NCI-H446 treated with DMSO at 0.1 percent for 48 hours (cell line): ENCODE measurements at regions not wholly inside any gene's neighbourhood (a gene's known extent, or its start where the extent isn't known, plus 50 kb on each side); places are given as distances from the start of the nearest gene placed in this dataset.

Experiments
- DNase-seq: peaks from one replicate; lab custom pipeline; 2025; lab: John Stamatoyannopoulos, UW

DNA sequence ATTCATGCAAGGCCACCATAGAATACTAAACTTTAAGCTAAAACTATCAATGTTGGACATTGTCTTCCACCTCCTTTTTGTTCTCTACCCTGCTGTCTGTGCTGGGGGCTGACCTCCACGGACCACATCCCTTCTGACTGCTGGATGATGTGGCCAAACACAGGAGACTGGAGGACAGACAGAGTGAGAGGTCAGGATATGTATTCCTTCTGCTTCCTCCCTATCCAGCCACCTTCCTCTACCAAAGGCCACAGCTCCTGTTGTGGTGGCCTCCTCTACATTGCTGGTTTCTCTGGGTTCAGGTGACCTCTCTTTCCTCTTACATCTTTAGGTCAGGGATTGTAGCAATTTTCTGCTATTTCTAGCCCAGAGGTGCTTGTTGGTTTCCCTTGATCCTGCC is 148.1 kb downstream of the ACTBL2 start:
- no peak for DNase-seq

DNA sequence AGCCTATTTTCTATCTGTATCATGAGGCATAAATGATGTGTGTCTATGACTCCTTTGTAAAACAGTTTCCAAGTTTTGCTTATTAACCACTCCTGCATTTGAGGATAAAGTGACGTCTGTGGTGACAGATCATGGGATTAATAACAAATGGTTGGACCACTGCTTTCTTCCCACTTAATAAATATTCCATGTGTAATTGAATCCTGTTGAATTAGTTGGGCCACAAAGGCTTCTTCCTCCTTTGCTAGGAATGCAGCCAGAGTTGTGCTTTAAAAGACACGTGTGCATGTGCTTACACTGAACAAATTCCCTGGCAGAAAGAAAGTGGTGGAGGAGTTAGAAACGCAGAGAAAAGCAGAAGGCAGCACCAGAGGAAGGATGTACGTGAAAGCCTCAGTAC is 150.2 kb downstream of the ACTBL2 start:
- no peak for DNase-seq

DNA sequence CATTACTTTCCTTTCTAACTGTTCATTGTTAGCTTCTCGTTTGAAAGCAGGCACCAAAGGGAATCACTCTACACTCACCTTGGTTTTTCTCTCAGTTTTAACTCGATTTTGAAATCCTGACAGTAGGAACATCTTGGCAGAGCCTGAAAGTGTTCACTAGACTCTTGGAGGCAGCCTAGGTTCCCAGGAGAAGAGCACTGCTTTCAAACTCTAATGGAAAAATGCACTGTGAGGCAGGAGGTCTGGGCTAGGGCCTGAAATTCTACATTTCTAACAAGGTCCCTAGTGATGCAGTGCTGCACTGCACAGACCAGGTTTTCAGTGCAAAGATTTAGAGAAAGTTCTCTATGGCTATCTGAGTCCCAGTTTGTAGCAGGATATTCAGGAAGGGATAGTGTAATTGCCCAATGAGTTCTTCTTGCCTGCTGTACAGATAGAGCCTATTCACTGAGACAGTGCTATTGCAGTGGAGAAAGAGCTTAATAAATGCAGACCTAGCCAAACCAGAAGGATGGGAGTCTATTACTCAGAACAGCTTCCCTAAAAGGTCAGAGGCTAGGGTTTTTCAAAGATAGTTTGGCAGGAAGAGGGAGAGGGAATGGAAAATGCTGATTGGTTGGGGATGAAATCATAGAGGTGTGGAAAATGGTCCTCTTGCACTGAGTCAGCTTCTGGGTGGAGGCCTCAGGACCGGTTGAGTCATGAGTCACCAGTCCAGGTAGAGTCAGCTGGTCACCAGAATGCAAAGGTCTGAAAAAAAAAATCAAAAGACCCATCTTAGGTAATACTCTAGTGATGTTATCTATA is 153.9 kb downstream of the GPBP1 start:
- no peak for DNase-seq

DNA sequence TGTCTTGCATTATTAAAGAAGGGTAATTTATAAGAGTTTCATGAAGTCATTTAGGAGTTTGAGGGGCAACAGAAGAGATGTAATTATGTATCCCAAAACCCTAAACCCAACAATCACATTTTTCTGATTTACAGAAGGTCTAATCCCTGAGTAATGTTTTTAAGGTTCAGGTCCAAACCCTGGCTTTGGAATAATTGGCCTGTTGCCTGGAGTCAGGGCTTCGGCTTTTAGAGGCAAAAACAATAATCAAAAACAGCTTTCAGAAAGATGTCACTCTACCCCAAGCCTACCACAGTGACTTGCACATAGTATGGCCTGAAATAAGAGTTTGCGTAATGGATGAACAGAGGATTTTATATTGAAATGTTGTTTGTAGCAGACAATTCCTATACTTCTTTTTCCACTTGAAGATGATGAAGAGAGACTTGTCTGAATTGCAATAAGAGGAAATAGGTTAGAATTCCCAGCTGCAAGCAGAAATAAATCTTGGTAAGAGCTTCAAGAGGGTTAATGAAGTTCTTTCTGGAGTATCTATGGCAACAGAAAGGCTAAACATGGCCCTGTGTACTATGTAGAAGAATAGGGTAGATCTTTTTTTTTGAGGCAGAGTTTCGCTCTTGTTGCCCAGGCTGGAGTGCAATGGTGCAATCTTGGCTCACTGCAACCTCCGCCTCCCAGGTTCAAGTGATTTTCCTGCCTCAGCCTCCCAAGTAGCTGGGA is 152.0 kb downstream of the GPBP1 start:
- DNase-seq, result no peak

DNA sequence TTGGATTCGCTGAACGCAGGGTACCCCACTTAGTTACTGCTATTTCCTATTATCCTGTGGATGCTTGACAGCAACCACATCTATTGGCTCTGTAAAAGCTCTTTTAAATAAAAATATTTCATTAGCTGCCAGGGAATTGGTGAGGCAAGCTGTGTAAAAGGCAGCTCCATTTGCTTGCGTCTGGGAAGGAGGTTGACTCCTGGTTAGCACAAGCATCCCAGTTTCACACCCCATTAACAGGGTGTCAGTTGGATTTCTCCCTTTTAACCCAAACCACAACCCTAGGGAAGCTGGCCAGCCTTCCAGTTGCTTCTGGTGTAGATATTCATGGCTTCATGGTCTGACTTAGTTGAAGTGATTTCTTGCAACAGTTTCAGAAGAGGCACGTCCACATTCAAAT is 151.0 kb downstream of the GPBP1 start:
- no peak for DNase-seq

DNA sequence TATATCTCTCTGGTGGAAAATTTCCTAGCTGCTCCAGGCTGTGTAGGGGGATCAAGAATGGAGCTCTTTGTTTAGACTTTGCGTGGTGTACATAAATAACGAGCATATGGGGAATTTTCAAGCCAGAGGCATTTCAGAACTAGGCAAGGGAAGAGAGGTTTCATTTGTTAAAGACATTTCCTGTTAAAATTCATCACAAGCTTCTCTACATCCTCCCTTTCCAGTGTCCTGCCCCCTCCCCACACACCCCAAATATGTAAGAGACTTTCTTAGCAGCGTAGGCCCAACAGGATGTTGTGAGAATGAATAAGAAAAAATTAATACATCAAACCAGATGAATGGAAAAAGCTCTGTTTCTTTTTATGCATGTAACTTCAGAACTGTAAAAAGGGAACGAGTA is 150.3 kb downstream of the GPBP1 start:
- no peak for DNase-seq

DNA sequence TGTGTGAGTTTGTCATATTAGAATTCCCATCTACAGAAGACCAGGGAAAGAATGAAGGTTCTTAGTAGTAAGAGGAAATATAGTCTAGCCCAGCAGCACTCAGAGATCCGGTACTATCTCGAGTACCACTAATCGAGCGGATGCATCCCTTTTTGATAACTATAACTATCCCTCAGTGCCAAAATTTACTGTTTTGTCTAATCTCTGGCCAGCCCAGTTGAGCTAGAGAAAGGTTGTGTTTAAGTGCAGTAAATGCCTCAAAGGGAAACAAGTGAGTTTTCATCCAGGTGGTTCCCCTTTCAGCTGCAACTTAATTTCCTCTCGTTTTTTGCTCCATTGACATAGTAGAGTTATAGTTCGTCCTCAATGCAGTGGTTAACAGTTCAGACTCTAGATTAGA is 146.7 kb downstream of the GPBP1 start:
- DNase-seq, result no peak

DNA sequence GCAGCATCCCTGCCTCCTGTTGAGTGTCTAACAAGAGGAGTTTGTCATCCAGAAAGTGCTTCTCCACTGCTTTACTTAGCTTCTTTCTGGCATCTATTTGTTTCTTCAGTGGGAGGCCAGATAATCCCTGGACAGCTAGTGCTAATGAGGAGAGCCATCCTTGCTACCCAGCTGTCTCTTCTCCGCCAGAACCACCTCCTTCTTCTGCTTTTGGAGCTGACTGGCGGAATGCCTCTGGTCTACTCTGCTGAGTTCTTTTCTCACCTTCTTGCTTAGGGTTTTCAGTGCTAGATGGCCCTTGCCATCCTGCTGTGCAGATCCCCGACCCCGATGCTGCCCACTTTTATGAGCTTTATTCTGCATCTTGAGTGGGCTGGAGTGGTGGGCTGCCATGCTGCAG is 145.8 kb downstream of the GPBP1 start:
- no peak for DNase-seq

DNA sequence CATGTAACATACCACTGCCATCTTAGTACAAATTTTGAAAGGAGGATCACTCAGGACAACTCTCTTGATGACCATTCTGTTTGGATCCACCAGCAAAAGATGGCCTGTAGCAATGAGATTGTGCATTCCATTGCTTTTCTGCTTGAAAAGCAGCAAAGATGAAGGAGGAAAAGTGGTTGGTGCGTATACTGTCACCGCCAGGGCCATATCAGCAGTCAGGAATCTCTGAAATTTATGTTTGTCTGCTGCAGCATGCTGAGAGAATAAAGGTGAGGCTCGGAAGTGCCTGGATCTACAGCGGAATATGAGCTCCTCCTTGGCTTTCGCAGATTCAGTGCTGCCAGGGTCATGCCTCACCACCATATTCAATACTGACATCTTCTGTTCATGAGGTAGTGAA is 144.4 kb downstream of the GPBP1 start:
- no peak for DNase-seq

DNA sequence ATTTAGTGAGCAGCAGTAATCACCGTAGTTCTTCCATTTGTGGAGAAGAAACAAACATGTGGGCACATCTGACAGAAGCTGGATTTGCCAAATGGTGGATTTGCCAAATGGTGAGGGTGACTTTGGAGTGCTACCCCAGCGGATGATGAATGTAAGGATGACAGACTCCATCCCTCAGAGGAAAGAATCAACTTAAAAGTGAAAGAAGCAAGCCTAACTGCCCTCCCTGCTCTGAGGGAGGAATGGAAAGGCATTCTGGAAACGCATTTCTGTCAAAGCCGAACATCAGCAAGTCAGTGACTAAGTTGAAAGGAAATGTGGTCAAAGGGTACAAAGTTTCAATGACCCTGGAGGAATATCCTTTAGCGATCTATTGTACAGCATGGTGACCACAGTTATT is 143.5 kb downstream of the GPBP1 start:
- DNase-seq, result no peak

DNA sequence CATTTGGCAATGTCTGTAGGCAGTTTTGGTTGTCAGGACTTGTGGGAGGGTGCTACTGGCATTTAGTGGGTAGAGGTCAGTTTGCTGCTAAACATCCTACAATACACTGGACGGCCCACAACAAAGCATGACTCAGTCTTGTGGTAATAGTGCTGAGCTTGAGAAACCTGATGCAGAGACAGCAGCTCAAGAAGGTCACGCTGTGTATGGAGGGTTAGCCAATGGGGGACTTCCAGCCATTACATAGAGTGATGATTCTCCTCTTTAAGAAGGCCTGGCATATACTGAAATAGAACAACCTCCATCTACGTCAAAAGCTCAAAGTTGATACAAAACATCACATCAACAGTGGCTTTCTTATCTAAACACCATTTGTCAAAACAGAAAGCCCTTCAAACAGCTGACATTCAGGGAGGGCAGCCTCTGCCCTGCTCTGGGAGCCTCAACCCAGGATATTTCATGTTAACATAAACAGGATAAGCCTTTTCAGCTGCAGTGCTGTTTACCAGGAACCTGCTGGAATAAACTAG is 143.0 kb downstream of the GPBP1 start:
- DNase-seq, result no peak

DNA sequence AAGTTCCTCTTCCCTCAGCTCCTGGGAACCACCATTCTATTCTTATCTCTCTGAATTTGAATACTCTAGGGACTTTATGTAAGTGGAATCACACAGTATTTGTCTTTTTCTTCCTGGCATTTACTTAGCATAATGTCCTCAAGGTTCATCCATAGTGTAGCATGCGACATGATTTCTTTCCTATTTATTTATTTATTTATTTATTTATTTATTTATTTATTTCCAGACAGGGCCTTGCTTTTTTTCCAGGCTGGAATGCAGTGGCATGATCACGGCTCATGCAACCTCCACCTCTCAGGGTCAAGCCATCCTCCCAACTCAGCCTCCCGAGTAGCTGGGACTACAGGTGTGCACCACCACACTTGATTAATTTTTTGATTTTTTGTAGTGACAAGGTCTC is 142.1 kb downstream of the GPBP1 start:
- DNase-seq, result no peak
